Left lung (tissue), 4 donors: ENCODE measurements at regions not wholly inside any gene's neighbourhood (a gene's known extent, or its start where the extent isn't known, plus 50 kb on each side); places are given as distances from the start of the nearest gene placed in this dataset.

ENCODE experiments used
- ATAC-seq: fragments of 200-7000 bp; cut with Tn5 transposase; one replicate; pipeline ENCODE4 v1.9.1; 2020; ENCODE audit warnings: moderate library complexity
- DNase-seq, 4 donors: peaks; one replicate each; pipeline ENCODE4 v3.0.0-alpha.2; 2013 to 2020
- H3K27ac ChIP-seq, 2 donors: fragments of 200-600 bp; sonication (generic) in 1 of 2; one replicate each; pipeline versions ENCODE4 v1.5.0 to v1.8.0; 2020 to 2021
- H3K27me3 ChIP-seq, 2 donors: fragments of 200-600 bp; sonication (generic) in 1 of 2; one replicate each; pipeline versions ENCODE4 v1.5.0 to v1.8.0; 2020 to 2021
- H3K36me3 ChIP-seq, 2 donors: fragments of 200-600 bp; sonication (generic) in 1 of 2; one replicate each; pipeline versions ENCODE4 v1.5.0 to v1.8.0; 2020 to 2021
- H3K4me1 ChIP-seq, 2 donors: fragments of 200-600 bp; one replicate each; pipeline ENCODE4 v1.8.0; 2021
- H3K4me3 ChIP-seq, 2 donors: fragments of 200-600 bp; sonication (generic) in 1 of 2; one replicate each; pipeline versions ENCODE4 v1.5.0 to v1.8.0; 2020 to 2021; ENCODE audit warnings: mild to moderate bottlenecking in 1 of 2
- H3K9me3 ChIP-seq, 2 donors: fragments of 200-600 bp; sonication (generic) in 1 of 2; one replicate each; pipeline versions ENCODE4 v1.5.0 to v1.8.0; 2020 to 2021
- CTCF ChIP-seq, 2 donors: fragments of 200-600 bp; sonication (generic) in 1 of 2; IDR thresholded peaks; one replicate each; pipeline versions ENCODE4 v1.5.0 to v1.8.0; 2021; ENCODE audit warnings: antibody characterized with exemption in 2 of 2
- intact Hi-C, 2 donors: fragments of 100-400 bp; cut with DNase I; formaldehyde crosslinking; loops; one replicate each; pipeline versions ENCODE4 v1.11.2 to v1.14.2; 2022
- donor health status: DM: no; HTN: yes; CAD: no.
- donor health status: DM: no; HTN: no; CAD: no.

GRCh38 chr10:65762311-65762710 is 1163.5 kb upstream of the LRRTM3 start:
- H3K36me3 ChIP-seq, result no peaks in the 10 kb centered on the region
- ATAC-seq (no peak), DNase-seq (no peak)
- intact Hi-C loops, result no loop called here
- no peak overlapping the region for H3K27ac ChIP-seq
- H3K4me3 ChIP-seq, result no peak overlapping the region
- TF ChIP-seq CTCF (IDR thresholded peaks at IDR 0.05), result no peak
- H3K9me3 ChIP-seq, result peaks cover 0 to 7% of the 10 kb centered on the region in 2 donors
- no peaks in the 10 kb centered on the region for H3K27me3 ChIP-seq
- no peaks in the 10 kb centered on the region for H3K4me1 ChIP-seq

GRCh38 chr10:65765006-65765541 is 1160.8 kb upstream of the LRRTM3 start:
- intact Hi-C loops, result no loop called here
- Histone ChIP-seq H3K27ac (no peak overlapping the region), H3K36me3 (no peaks in the 10 kb centered on the region), H3K4me3 (no peak overlapping the region), H3K27me3 (no peaks in the 10 kb centered on the region), H3K4me1 (no peaks in the 10 kb centered on the region), H3K9me3 (peaks cover 0 to 4% of the 10 kb centered on the region in 2 donors)
- ATAC-seq (no peak), DNase-seq (no peak)
- no peak for TF ChIP-seq CTCF (IDR thresholded peaks at IDR 0.05)

GRCh38 chr10:65769828-65770227 is 1156.0 kb upstream of the LRRTM3 start:
- no peaks in the 10 kb centered on the region for H3K36me3 ChIP-seq
- H3K27me3 ChIP-seq, result no peaks in the 10 kb centered on the region
- no peaks in the 10 kb centered on the region for H3K4me1 ChIP-seq
- no peak overlapping the region for H3K4me3 ChIP-seq
- ATAC-seq (no peak), DNase-seq (no peak)
- intact Hi-C loops, result no loop called here
- peaks cover 0 to 6% of the 10 kb centered on the region in 2 donors for H3K9me3 ChIP-seq
- no peak for TF ChIP-seq CTCF (IDR thresholded peaks at IDR 0.05)
- H3K27ac ChIP-seq, result no peak overlapping the region

GRCh38 chr10:65778753-65779152 is 1147.1 kb upstream of the LRRTM3 start:
- Histone ChIP-seq H3K27me3 (no peaks in the 10 kb centered on the region), H3K4me3 (no peak overlapping the region), H3K27ac (no peak overlapping the region), H3K36me3 (no peaks in the 10 kb centered on the region), H3K4me1 (no peaks in the 10 kb centered on the region), H3K9me3 (peaks cover 0 to 4% of the 10 kb centered on the region in 2 donors)
- no peak for DNase-seq
- intact Hi-C loops, result no loop called here
- no peak for TF ChIP-seq CTCF (IDR thresholded peaks at IDR 0.05)
- ATAC-seq, result no peak

- intact Hi-C loops, result no loop called here
- H3K4me3 ChIP-seq, result no peak overlapping the region
- no peaks in the 10 kb centered on the region for H3K4me1 ChIP-seq
- H3K27ac ChIP-seq, result no peak overlapping the region
- ATAC-seq (no peak), DNase-seq (no peak)
- no peaks in the 10 kb centered on the region for H3K36me3 ChIP-seq
- H3K9me3 ChIP-seq, result peaks cover 0 to 2% of the 10 kb centered on the region in 2 donors
- no peaks in the 10 kb centered on the region for H3K27me3 ChIP-seq
- TF ChIP-seq CTCF (IDR thresholded peaks at IDR 0.05), result no peak
Measured at GRCh38 chr10:65779985-65780384, 1145.9 kb upstream of the LRRTM3 start.
